ENCODE measurements at regions not wholly inside any gene's neighbourhood (a gene's known extent, or its start where the extent isn't known, plus 50 kb on each side); places are given as distances from the start of the nearest gene placed in this dataset.

GRCh38 chr11:92308366-92308765, 83.7 kb downstream of the FAT3 start (continued):
- TF ChIP-seq HES2 (IDR thresholded peaks at IDR 0.05) (no peak), TP53 (CRISPR knock-in tag; IDR thresholded peaks at IDR 0.05) (no peak)

DNA sequence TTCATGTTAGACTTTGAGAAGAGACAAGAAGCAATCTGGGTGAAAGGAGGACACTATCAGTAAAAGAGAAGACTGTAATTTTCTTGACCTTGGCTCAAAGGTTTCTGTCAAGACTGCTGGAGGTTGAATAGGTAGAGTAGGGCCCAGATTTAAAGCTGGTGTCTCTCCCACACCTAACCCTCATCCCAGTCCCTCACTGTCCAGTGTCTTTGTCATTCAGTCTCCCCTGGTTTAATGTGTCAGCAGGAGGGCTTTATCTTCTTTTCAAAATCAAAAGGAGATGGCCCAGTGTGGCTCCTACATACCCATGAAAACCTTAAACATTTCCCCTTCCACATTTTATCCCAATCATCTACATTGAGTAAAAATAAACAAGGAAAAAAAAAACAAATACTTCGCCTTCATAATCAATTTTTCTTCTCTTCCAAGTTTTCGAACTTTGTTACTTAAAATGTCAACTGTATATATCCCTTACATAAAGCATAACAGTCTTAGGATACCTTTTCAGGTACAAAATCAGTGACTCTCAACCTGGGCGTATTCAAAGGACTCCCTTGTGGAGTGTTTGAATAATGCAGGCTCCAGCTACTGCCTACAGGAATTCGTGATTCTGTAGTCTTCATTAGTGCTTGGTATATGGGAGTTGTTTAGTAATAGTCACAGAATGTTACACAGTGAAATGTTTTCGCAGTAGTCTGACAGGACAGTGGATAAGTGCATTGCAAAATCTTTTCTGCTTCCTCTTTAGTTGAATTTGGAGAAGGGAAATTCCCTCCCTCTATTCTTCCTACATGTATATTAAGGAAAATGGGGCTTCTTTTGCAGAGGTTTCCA, 87.2 kb downstream of the FAT3 start:
- H3K4me1 ChIP-seq: peaks cover 21% of the 10 kb centered on the region
- POLR2A ChIA-PET: no interaction called here
- CTCF ChIA-PET: no interaction called here
- H3K9me3 ChIP-seq: no peaks in the 10 kb centered on the region
- peak in 1 of 2 experiments; percentile 56; a peak in 1 of 6 replicates for ATAC-seq
- H3K4me3 ChIP-seq: no peak overlapping the region
- 58% methylated on average over 5 of the region's 5 CpGs for WGBS (ENCODE audit: missing lambda C conversion rate)
- no peak for FAIRE-seq
- DNase-seq (ENCODE audit: low read depth in 1 of 2, low spot score in 1 of 2): no peak
- H3K4me2 ChIP-seq: no peak overlapping the region
- H3K27ac ChIP-seq: no peak overlapping the region
- TF ChIP-seq, protein P1, sequence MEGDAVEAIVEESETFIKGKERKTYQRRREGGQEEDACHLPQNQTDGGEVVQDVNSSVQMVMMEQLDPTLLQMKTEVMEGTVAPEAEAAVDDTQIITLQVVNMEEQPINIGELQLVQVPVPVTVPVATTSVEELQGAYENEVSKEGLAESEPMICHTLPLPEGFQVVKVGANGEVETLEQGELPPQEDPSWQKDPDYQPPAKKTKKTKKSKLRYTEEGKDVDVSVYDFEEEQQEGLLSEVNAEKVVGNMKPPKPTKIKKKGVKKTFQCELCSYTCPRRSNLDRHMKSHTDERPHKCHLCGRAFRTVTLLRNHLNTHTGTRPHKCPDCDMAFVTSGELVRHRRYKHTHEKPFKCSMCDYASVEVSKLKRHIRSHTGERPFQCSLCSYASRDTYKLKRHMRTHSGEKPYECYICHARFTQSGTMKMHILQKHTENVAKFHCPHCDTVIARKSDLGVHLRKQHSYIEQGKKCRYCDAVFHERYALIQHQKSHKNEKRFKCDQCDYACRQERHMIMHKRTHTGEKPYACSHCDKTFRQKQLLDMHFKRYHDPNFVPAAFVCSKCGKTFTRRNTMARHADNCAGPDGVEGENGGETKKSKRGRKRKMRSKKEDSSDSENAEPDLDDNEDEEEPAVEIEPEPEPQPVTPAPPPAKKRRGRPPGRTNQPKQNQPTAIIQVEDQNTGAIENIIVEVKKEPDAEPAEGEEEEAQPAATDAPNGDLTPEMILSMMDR (IDR thresholded peaks at IDR 0.05): no peak
- TF ChIP-seq KDM5A (IDR thresholded peaks at IDR 0.05) (no peak), HMGXB4 (CRISPR knock-in tag; IDR thresholded peaks at IDR 0.05; ENCODE audit: borderline replicate concordance) (no peak), CBX8 (IDR thresholded peaks at IDR 0.05) (no peak), BHLHE40 (IDR thresholded peaks at IDR 0.05; ENCODE audit: low read depth, low read length) (no peak), FOSL2 (IDR thresholded peaks at IDR 0.05) (no peak), FOSL2 (CRISPR knock-in tag; IDR thresholded peaks at IDR 0.05) (no peak), HDAC2 (IDR thresholded peaks at IDR 0.05) (no peak), HOXB5 (CRISPR knock-in tag; IDR thresholded peaks at IDR 0.05) (no peak), ESRRA (IDR thresholded peaks at IDR 0.05; ENCODE audit: borderline replicate concordance, low read length) (no peak), FOSB (CRISPR knock-in tag; IDR thresholded peaks at IDR 0.05) (no peak), NR3C1 (IDR thresholded peaks at IDR 0.05) (no peak), RCOR1 (IDR thresholded peaks at IDR 0.05; ENCODE audit: low read depth, low read length) (no peak), EHMT2 (IDR thresholded peaks at IDR 0.05; ENCODE audit: low read depth) (no peak), TP53 (CRISPR knock-in tag; IDR thresholded peaks at IDR 0.05) (no peak), RAD21 (conservative IDR thresholded peaks at IDR 0.05 in 1 of 2, IDR thresholded peaks at IDR 0.05 in 1 of 2) (no peak), POLR2AphosphoS2 (conservative IDR thresholded peaks at IDR 0.05; ENCODE audit: low read length) (no peak)
- TF ChIP-seq, protein P2, sequence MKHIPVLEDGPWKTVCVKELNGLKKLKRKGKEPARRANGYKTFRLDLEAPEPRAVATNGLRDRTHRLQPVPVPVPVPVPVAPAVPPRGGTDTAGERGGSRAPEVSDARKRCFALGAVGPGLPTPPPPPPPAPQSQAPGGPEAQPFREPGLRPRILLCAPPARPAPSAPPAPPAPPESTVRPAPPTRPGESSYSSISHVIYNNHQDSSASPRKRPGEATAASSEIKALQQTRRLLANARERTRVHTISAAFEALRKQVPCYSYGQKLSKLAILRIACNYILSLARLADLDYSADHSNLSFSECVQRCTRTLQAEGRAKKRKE (CRISPR knock-in tag; IDR thresholded peaks at IDR 0.05; ENCODE audit: low read depth): no peak
- TF ChIP-seq, protein P3, sequence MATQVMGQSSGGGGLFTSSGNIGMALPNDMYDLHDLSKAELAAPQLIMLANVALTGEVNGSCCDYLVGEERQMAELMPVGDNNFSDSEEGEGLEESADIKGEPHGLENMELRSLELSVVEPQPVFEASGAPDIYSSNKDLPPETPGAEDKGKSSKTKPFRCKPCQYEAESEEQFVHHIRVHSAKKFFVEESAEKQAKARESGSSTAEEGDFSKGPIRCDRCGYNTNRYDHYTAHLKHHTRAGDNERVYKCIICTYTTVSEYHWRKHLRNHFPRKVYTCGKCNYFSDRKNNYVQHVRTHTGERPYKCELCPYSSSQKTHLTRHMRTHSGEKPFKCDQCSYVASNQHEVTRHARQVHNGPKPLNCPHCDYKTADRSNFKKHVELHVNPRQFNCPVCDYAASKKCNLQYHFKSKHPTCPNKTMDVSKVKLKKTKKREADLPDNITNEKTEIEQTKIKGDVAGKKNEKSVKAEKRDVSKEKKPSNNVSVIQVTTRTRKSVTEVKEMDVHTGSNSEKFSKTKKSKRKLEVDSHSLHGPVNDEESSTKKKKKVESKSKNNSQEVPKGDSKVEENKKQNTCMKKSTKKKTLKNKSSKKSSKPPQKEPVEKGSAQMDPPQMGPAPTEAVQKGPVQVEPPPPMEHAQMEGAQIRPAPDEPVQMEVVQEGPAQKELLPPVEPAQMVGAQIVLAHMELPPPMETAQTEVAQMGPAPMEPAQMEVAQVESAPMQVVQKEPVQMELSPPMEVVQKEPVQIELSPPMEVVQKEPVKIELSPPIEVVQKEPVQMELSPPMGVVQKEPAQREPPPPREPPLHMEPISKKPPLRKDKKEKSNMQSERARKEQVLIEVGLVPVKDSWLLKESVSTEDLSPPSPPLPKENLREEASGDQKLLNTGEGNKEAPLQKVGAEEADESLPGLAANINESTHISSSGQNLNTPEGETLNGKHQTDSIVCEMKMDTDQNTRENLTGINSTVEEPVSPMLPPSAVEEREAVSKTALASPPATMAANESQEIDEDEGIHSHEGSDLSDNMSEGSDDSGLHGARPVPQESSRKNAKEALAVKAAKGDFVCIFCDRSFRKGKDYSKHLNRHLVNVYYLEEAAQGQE (IDR thresholded peaks at IDR 0.05): no peak
- TF ChIP-seq, protein P4, sequence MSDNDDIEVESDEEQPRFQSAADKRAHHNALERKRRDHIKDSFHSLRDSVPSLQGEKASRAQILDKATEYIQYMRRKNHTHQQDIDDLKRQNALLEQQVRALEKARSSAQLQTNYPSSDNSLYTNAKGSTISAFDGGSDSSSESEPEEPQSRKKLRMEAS (IDR thresholded peaks at IDR 0.05): no peak
- TF ChIP-seq, protein P5, sequence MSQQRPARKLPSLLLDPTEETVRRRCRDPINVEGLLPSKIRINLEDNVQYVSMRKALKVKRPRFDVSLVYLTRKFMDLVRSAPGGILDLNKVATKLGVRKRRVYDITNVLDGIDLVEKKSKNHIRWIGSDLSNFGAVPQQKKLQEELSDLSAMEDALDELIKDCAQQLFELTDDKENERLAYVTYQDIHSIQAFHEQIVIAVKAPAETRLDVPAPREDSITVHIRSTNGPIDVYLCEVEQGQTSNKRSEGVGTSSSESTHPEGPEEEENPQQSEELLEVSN (IDR thresholded peaks at IDR 0.05; ENCODE audit: borderline replicate concordance, low read depth): no peak
